K562 (cell line): ENCODE measurements at regions not wholly inside any gene's neighbourhood (a gene's known extent, or its start where the extent isn't known, plus 50 kb on each side); places are given as distances from the start of the nearest gene placed in this dataset.

ENCODE experiments used
- ATAC-seq: fragments of 200-7000 bp; cut with Tn5 transposase; 3 replicates; pipeline ENCODE4 v1.9.1; 2020; ENCODE audit warnings: moderate library complexity
- BruUV-seq: library from RNA; stranded (reverse); fragments of 400-500 nt; replicated peaks from 2 replicates; lab custom pipeline; 2021; lab: Mats Ljungman, UMichigan
- CTCF ChIA-PET: fragments of 300-600 bp; formaldehyde crosslinking; extraction: SDS; loops from one replicate; lab custom pipeline; 2021; ENCODE audit warnings: low intra/inter-chr PET ratio; lab: Yijun Ruan, JAX
- POLR2A ChIA-PET: fragments of 300-600, 350-650 bp; sonication (Branson Sonifier 250); formaldehyde crosslinking; extraction: SDS; loops from one replicate; lab custom pipeline; 2021; ENCODE audit warnings: antibody characterized with exemption, inconsistent platforms; lab: Yijun Ruan, JAX
- DNase-seq, 4 experiments: peaks; one replicate each; pipeline versions ENCODE4 v3.0.0 to v3.0.0-alpha.2; 2011 to 2018; ENCODE audit warnings: low spot score in 3 of 4, mixed read lengths in 3 of 4; ENCODE audit errors: extremely low read depth in 1 of 4
- FAIRE-seq: peaks from 2 replicates; lab custom pipeline; 2011; peaks lifted over from hg19 to GRCh38; lab: Jason Lieb, UNC
- H2AFZ ChIP-seq: 2 replicates; pipeline ENCODE4 v1.6.0; 2011; ENCODE audit warnings: low read depth, low read length, control low read depth, inconsistent platforms
- H3K27ac ChIP-seq: fragments of 200-600 bp; 3 replicates; pipeline ENCODE4 v1.8.0; 2011; ENCODE audit warnings: low read depth, mild to moderate bottlenecking, control low read depth, inconsistent platforms, low read length, moderate library complexity, mixed read lengths; ENCODE audit errors: extremely low read depth
- H3K27me3 ChIP-seq, 2 experiments: fragments of 300-600 bp in 1 of 2; 2 replicates in 1 of 2; 3 replicates in 1 of 2; pipeline versions ENCODE4 v1.6.0 to v1.8.0; 2011; ENCODE audit warnings: inconsistent platforms in 2 of 2, low read length in 2 of 2, mild to moderate bottlenecking in 1 of 2, mixed read lengths in 1 of 2, moderate library complexity in 1 of 2; ENCODE audit not compliant: control insufficient read depth in 2 of 2, insufficient read depth in 2 of 2
- H3K36me3 ChIP-seq: fragments of 300-600 bp; 3 replicates; pipeline ENCODE4 v1.8.0; 2011; ENCODE audit warnings: mild to moderate bottlenecking, low read length, inconsistent platforms; ENCODE audit not compliant: control insufficient read depth, insufficient read depth
- H3K4me1 ChIP-seq, 2 experiments: fragments of 200-600 bp in 1 of 2; replicated peaks in 1 of 2; 2 replicates in 1 of 2; 3 replicates in 1 of 2; pipeline versions ENCODE4 v1.5.1 to v1.8.0; 2011; ENCODE audit warnings: inconsistent platforms in 2 of 2, low read length in 2 of 2, mild to moderate bottlenecking in 1 of 2, mixed read lengths in 1 of 2, moderate library complexity in 1 of 2; ENCODE audit not compliant: control insufficient read depth in 2 of 2, insufficient read depth in 2 of 2
- H3K4me2 ChIP-seq: 2 replicates; pipeline ENCODE4 v1.6.1; 2011; ENCODE audit warnings: low read length, control low read depth, inconsistent platforms, mixed read lengths; ENCODE audit not compliant: insufficient read depth
- H3K4me3 ChIP-seq: fragments of 200-600 bp; sonication (generic), shearing (Covaris generic); 2 replicates; pipeline ENCODE4 v1.5.1; 2016; ENCODE audit warnings: control low read depth, inconsistent platforms
- H3K79me2 ChIP-seq: fragments of 200-600 bp; 3 replicates; pipeline ENCODE4 v1.8.0; 2011; ENCODE audit warnings: low read length, inconsistent platforms; ENCODE audit not compliant: control insufficient read depth, insufficient read depth
- H3K9ac ChIP-seq, 2 experiments: 2 replicates each; pipeline versions ENCODE4 v1.6.0 to v1.6.1; 2011; ENCODE audit warnings: low read depth in 2 of 2, low read length in 2 of 2, control low read depth in 1 of 2, inconsistent platforms in 1 of 2, mild to moderate bottlenecking in 1 of 2, mixed read lengths in 1 of 2; ENCODE audit not compliant: insufficient read depth in 1 of 2
- H3K9me1 ChIP-seq: one replicate; pipeline ENCODE4 v1.6.0; 2011; ENCODE audit warnings: inconsistent platforms, mild to moderate bottlenecking, low read length, moderate library complexity; ENCODE audit not compliant: control insufficient read depth, insufficient read depth
- H3K9me3 ChIP-seq: replicated peaks from 2 replicates; pipeline ENCODE4 v1.5.1; 2011; ENCODE audit warnings: low read depth, low read length, inconsistent platforms; ENCODE audit not compliant: control insufficient read depth, insufficient read depth
- H4K20me1 ChIP-seq: replicated peaks from 2 replicates; pipeline ENCODE4 v1.6.1; 2011; ENCODE audit warnings: low read length, inconsistent platforms, mixed read lengths; ENCODE audit not compliant: control insufficient read depth, insufficient read depth
- NEUROD1 ChIP-seq: fragments of 150-350 bp; IDR thresholded peaks from 2 replicates; pipeline ENCODE4 v1.6.1; 2014; ENCODE audit warnings: borderline replicate concordance, low read length, low read depth; ENCODE audit not compliant: partially characterized antibody
- PBX2 ChIP-seq, 2 experiments: IDR thresholded peaks in 1 of 2; conservative IDR thresholded peaks in 1 of 2; 2 replicates each; pipeline ENCODE4 v1.6.1; 2016; ENCODE audit warnings: low read depth in 2 of 2, mild to moderate bottlenecking in 1 of 2, missing compliant biosample characterization in 1 of 2, missing genetic modification characterization in 1 of 2, moderate library complexity in 1 of 2
- ZFP1 ChIP-seq: fragments of 450-650 bp; formaldehyde crosslinking; IDR thresholded peaks from 2 replicates; pipeline ENCODE4 v1.4.0; 2020; ENCODE audit warnings: mild to moderate bottlenecking, mixed read lengths
- ZNF282 ChIP-seq: sonication (generic); formaldehyde crosslinking; IDR thresholded peaks from 2 replicates; pipeline ENCODE4 v1.8.1; 2023; ENCODE audit warnings: missing genetic modification reagents
- WGBS: fragments of 100-300 bp; shearing (Covaris generic); methylation state at CpG from one replicate; pipeline ENCODE4 v1.1.6; 2016; ENCODE audit warnings: low coverage, mixed read lengths; ENCODE audit not compliant: insufficient coverage; ENCODE audit errors: missing lambda C conversion rate; 5-methylcytosine and 5-hydroxymethylcytosine counted together
- in situ Hi-C: fragments of 300-500 bp; cut with MboI; formaldehyde crosslinking; loops from 4 replicates; pipeline ENCODE4 v1.15.0; 2018; ENCODE audit warnings: inconsistent platforms, mixed read lengths
- intact Hi-C: fragments of 100-400 bp; cut with micrococcal nuclease; formaldehyde crosslinking; loops from 2 replicates; pipeline ENCODE4 v1.14.2; 2022

DNA sequence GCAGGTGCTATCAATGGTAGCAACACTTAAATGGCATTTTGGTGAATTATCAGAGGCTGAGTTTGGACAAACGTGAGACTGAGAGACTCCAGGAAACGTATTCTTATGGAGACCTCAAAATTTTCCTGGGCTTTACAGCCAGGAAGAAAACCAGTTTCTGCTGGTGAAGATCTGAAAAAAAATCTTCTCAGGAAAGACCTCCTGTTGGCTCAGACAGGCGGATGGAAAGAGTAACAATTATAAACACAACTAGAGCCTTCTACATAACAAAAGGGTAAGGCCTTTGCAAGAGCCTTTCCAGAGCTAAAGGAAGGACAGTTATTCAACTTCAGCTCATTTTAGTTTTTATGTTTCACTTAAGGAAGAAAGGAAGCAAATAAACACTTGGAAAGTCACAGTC is 274.4 kb downstream of the THBS2 start:
- Histone ChIP-seq H3K36me3 (no peaks in the 10 kb centered on the region), H3K9ac (no peak overlapping the region), H3K4me1 (no peaks in the 10 kb centered on the region), H3K4me3 (no peak overlapping the region), H3K27ac (no peak overlapping the region), H3K9me3 (no peaks in the 10 kb centered on the region), H4K20me1 (no peaks in the 10 kb centered on the region), H3K79me2 (no peaks in the 10 kb centered on the region), H3K9me1 (no peaks in the 10 kb centered on the region), H3K4me2 (no peak overlapping the region), H2AFZ (no peak overlapping the region), H3K27me3 (no peaks in the 10 kb centered on the region)
- TF ChIP-seq ZFP1 (CRISPR knock-in tag) (no peak), PBX2 (CRISPR knock-in tag; IDR thresholded peaks at IDR 0.05; ENCODE audit: low read depth) (no peak), PBX2 (tag; conservative IDR thresholded peaks at IDR 0.05; ENCODE audit: low read depth) (no peak), NEUROD1 (no peak), ZNF282 (CRISPR knock-in tag) (no peak)
- ATAC-seq (no peak), FAIRE-seq (no peak), DNase-seq (no peak)
- no TSS peak for BruUV-seq
- ChIA-PET POLR2A (no interaction called here), CTCF (no interaction called here)
- in situ Hi-C loops (no loop called here), intact Hi-C loops (no loop called here)
- WGBS = 0% methylated on average over 3 of the region's 3 CpGs
